Thyroid gland (tissue), 4 donors: ENCODE measurements at regions not wholly inside any gene's neighbourhood (a gene's known extent, or its start where the extent isn't known, plus 50 kb on each side); places are given as distances from the start of the nearest gene placed in this dataset.

Source experiments
- DNase-seq, 2 donors: peaks; one replicate each; pipeline ENCODE4 v3.0.0-alpha.2; 2019
- H3K27ac ChIP-seq, 3 donors: fragments of 200-600 bp; sonication (generic); 1 replicate in 2 of 3; 2 replicates in 1 of 3; pipeline ENCODE4 v1.5.1; 2016 to 2019; ENCODE audit warnings: mild to moderate bottlenecking in 1 of 3, moderate library complexity in 1 of 3
- H3K27me3 ChIP-seq: fragments of 200-600 bp; sonication (generic); one replicate; pipeline ENCODE4 v1.5.1; 2019
- H3K36me3 ChIP-seq, 2 donors: fragments of 200-600 bp; sonication (generic); one replicate each; pipeline ENCODE4 v1.5.1; 2016 to 2019
- H3K4me1 ChIP-seq, 2 donors: fragments of 200-600 bp; sonication (generic); one replicate each; pipeline ENCODE4 v1.5.1; 2017 to 2019
- H3K4me3 ChIP-seq, 3 donors: fragments of 200-600 bp; sonication (generic); replicated peaks in 1 of 3; 1 replicate in 2 of 3; 2 replicates in 1 of 3; pipeline ENCODE4 v1.5.1; 2016; ENCODE audit warnings: mild to moderate bottlenecking in 1 of 3
- H3K9me3 ChIP-seq: fragments of 200-600 bp; sonication (generic); one replicate; pipeline ENCODE4 v1.5.1; 2017
- POLR2A ChIP-seq, 2 donors: fragments of 450-650 bp; IDR thresholded peaks; one replicate each; pipeline ENCODE4 v1.6.1; 2017; ENCODE audit warnings: antibody characterized with exemption in 2 of 2, mild to moderate bottlenecking in 2 of 2, moderate library complexity in 1 of 2
- WGBS, 2 donors: methylation state at CpG; one replicate each; pipeline ENCODE4 v1.1.5; 2017; 5-methylcytosine and 5-hydroxymethylcytosine counted together
- intact Hi-C: fragments of 100-400 bp; cut with DNase I; formaldehyde crosslinking; loops from one replicate; pipeline ENCODE4 v1.15.1; 2023
- TF ChIP-seq, protein P1 (sequence below), 6 experiments: fragments of 200-600 bp in 3 of 6; fragments of 450-650 bp in 3 of 6; sonication (generic) in 3 of 6; IDR thresholded peaks; one replicate each; pipeline ENCODE4 v1.5.1; 2016 to 2019; ENCODE audit warnings: antibody characterized with exemption in 6 of 6, mild to moderate bottlenecking in 2 of 6, inconsistent platforms in 1 of 6, moderate library complexity in 1 of 6

DNA sequence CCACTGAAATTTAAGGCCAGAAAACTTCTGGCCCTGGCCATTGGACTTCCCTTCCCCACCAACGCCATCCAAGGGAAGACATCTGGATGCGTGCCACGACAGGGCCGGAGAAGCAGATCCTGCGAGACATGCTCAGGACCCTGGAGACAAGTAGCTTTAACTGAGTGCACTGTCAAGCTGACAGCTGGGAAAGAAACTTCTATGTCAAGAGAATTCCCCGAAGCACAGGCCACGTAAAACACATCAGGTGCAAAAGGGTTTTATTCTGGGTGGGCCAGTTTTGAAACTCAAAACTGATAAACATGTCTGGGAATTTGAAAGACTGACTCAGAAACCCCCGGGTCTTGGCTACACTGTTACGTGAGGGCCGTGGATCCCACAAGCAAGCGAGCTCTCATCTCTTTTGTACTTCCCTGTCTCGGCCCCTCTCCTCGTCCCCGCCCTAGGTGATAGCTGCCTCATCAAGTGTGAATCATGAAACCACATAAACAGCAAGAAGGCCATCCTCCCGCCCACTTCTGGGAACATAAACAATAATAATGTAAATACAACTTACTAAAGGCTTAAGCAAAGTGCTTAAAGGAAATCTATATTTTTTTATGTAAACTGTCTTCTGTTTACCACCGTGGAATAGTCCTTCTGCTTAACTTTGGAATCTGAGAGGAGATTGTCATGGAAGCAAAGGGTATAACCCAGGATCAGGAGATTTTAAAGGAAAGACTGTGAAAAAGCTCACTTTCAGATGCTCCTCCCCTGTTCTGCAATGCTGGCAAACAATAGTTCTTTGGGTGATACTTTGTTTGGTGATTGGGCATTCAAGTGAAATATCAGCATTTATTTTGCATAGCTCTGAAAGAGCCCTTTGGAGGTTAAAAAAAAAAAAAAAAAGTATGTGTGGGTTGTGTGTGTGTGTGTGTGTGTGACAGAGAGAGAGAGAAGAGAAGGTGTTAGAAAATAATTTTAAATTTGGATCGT is 406.0 kb upstream of the MAF start:
- Histone ChIP-seq H3K9me3 (no peaks in the 10 kb centered on the region), H3K4me1 (no peaks in the 10 kb centered on the region), H3K27me3 (no peaks in the 10 kb centered on the region), H3K36me3 (no peaks in the 10 kb centered on the region), H3K4me3 (no peak overlapping the region), H3K27ac (no peak overlapping the region)
- 73 to 74% methylated on average over 17 of the region's 17 CpGs for WGBS, 2 donors
- TF ChIP-seq, protein P1, sequence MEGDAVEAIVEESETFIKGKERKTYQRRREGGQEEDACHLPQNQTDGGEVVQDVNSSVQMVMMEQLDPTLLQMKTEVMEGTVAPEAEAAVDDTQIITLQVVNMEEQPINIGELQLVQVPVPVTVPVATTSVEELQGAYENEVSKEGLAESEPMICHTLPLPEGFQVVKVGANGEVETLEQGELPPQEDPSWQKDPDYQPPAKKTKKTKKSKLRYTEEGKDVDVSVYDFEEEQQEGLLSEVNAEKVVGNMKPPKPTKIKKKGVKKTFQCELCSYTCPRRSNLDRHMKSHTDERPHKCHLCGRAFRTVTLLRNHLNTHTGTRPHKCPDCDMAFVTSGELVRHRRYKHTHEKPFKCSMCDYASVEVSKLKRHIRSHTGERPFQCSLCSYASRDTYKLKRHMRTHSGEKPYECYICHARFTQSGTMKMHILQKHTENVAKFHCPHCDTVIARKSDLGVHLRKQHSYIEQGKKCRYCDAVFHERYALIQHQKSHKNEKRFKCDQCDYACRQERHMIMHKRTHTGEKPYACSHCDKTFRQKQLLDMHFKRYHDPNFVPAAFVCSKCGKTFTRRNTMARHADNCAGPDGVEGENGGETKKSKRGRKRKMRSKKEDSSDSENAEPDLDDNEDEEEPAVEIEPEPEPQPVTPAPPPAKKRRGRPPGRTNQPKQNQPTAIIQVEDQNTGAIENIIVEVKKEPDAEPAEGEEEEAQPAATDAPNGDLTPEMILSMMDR (IDR thresholded peaks at IDR 0.05) = no peak
- TF ChIP-seq POLR2A (IDR thresholded peaks at IDR 0.05) = no peak
- intact Hi-C loops = no loop called here
- DNase-seq = no peak

DNA sequence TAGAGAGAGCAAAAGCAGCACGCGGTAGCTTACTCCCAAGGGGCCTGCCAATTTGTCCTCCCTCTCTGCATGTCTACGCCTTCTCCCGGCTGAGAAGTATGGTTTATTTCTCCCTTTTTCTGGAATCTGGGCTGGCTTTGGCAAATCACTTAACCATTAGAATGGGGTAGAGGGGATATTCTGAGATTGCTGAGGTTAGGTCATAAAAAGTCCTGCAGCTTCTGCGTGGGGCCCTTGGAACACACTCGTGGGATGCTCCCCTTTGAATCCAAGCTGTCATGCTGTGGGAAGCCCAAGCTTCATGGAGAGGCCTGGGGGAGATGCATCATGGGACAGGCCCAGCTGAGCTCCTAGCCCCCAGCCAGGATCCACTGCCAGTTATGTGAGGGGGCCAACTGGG is 403.6 kb upstream of the MAF start:
- DNase-seq = no peak
- intact Hi-C loops = no loop called here
- no peaks in the 10 kb centered on the region for H3K36me3 ChIP-seq
- TF ChIP-seq, protein P1 (IDR thresholded peaks at IDR 0.05) = no peak
- TF ChIP-seq POLR2A (IDR thresholded peaks at IDR 0.05) = no peak
- no peaks in the 10 kb centered on the region for H3K4me1 ChIP-seq
- no peak overlapping the region for H3K4me3 ChIP-seq
- H3K9me3 ChIP-seq = no peaks in the 10 kb centered on the region
- 95 to 96% methylated on average over 6 of the region's 6 CpGs for WGBS, 2 donors
- no peak overlapping the region for H3K27ac ChIP-seq
- H3K27me3 ChIP-seq = no peaks in the 10 kb centered on the region

DNA sequence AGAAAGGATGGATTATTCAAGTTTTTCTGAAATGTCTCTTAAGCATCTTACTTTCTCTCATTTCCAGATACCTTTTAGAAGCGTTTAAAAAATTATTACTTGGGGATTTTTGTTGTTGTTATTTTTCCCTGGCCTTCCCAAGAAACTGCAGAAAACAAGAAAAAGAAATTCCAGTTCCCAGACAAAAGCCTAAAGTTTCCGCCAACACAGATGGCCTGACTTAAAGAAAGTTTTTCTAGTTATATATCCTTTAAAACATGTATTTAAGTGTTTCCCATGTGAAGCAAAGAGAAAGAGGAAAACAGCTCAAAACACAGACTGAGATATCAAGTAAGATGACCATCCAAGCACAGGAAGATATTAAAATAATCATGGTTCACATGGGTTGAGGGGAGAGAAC is 401.7 kb upstream of the MAF start:
- DNase-seq = no peak
- Histone ChIP-seq H3K36me3 (no peaks in the 10 kb centered on the region), H3K4me3 (no peak overlapping the region), H3K27ac (no peak overlapping the region), H3K4me1 (no peaks in the 10 kb centered on the region), H3K9me3 (no peaks in the 10 kb centered on the region), H3K27me3 (no peaks in the 10 kb centered on the region)
- intact Hi-C loops = no loop called here
- TF ChIP-seq, protein P1 (IDR thresholded peaks at IDR 0.05) = no peak
- TF ChIP-seq POLR2A (IDR thresholded peaks at IDR 0.05) = no peak
- 90 to 97% methylated on average over 2 of the region's 2 CpGs for WGBS, 2 donors

DNA sequence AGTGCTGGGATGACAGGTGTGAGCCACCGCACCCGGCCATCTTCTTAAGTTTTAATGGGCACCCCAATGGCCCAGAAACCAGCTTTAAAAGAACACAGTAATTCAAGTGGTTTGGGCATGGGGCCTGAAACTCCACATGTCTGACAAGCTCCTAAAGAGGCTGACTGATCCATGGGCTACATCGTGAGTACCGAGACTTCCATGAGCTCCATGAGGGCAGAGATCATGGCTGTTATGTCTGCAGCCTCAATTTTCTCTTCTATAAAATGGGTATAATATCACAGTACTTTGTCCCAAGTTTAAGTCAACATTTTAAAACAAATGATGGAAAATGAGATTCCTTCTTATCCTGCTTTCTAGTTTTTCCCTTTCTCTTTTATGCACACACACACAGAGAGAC is 397.6 kb upstream of the MAF start:
- Histone ChIP-seq H3K9me3 (no peaks in the 10 kb centered on the region), H3K27ac (no peak overlapping the region), H3K27me3 (no peaks in the 10 kb centered on the region), H3K4me3 (no peak overlapping the region), H3K36me3 (no peaks in the 10 kb centered on the region), H3K4me1 (no peaks in the 10 kb centered on the region)
- TF ChIP-seq, protein P1 (IDR thresholded peaks at IDR 0.05) = no peak
- TF ChIP-seq POLR2A (IDR thresholded peaks at IDR 0.05) = no peak
- DNase-seq = no peak
- WGBS, 2 donors = 93 to 94% methylated on average over 4 of the region's 4 CpGs
- intact Hi-C loops = no loop called here

DNA sequence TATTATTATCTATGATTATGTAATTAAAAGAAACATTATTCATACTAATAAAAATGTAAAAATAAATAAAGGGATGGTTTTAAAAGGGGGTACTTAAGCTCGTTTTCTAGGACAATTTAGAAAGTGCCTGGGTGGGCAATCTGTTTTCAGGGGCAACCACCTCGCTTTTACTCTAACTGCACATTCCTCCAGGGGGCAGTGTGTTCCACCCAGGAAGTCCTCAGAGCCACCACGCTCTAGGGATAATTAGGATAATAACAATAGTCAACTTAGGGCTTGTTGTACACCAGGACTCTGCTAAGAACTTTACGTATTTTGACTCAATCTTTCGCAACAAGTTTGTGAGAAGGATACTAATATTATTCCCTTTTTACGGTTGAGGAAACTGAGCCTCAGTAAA is 396.7 kb upstream of the MAF start:
- Histone ChIP-seq H3K9me3 (no peaks in the 10 kb centered on the region), H3K27ac (no peak overlapping the region), H3K27me3 (no peaks in the 10 kb centered on the region), H3K4me1 (no peaks in the 10 kb centered on the region), H3K4me3 (no peak overlapping the region), H3K36me3 (no peaks in the 10 kb centered on the region)
- no peak for DNase-seq
- 80 to 82% methylated on average over 6 of the region's 6 CpGs for WGBS, 2 donors
- intact Hi-C loops = no loop called here
- TF ChIP-seq, protein P1 (IDR thresholded peaks at IDR 0.05) = peak in 2 of 6 experiments; percentile 22 to 35
- TF ChIP-seq POLR2A (IDR thresholded peaks at IDR 0.05) = no peak
